GM21619 (cell line): ENCODE measurements at regions not wholly inside any gene's neighbourhood (a gene's known extent, or its start where the extent isn't known, plus 50 kb on each side); places are given as distances from the start of the nearest gene placed in this dataset.

Experiments used
- ATAC-seq: cut with Tn5 transposase; IDR thresholded peaks from one replicate; pipeline ENCODE4 v1.9.1; 2021; ENCODE audit not compliant: unreplicated experiment

- no peak for ATAC-seq
Measured at GRCh38 chr5:125574491-125575044, 828.1 kb upstream of the ZNF608 start.

- no peak for ATAC-seq
Measured at GRCh38 chr5:125575171-125575890, 828.9 kb upstream of the ZNF608 start.

- ATAC-seq = no peak
Measured at GRCh38 chr5:125575891-125576505, 829.6 kb upstream of the ZNF608 start.

GRCh38 chr5:125576822-125577221 is 830.4 kb upstream of the ZNF608 start:
- no peak for ATAC-seq

GRCh38 chr5:125578551-125578950 is 832.1 kb upstream of the ZNF608 start:
- ATAC-seq = no peak

- ATAC-seq = no peak
Measured at GRCh38 chr5:125579182-125579581, 832.7 kb upstream of the ZNF608 start.

- no peak for ATAC-seq
Measured at GRCh38 chr5:125581311-125581710, 834.9 kb upstream of the ZNF608 start.

GRCh38 chr5:125582352-125582751 is 835.9 kb upstream of the ZNF608 start:
- no peak for ATAC-seq

GRCh38 chr5:125583321-125584139 is 837.1 kb upstream of the ZNF608 start:
- ATAC-seq = no peak

GRCh38 chr5:125584140-125584520 is 837.7 kb upstream of the ZNF608 start:
- no peak for ATAC-seq

- no peak for ATAC-seq
Measured at GRCh38 chr5:125587631-125588030, 835.6 kb upstream of the GRAMD2B start.

- ATAC-seq = no peak
Measured at GRCh38 chr5:125592856-125593255, 830.4 kb upstream of the GRAMD2B start.

GRCh38 chr5:125595095-125595494 is 828.1 kb upstream of the GRAMD2B start:
- no peak for ATAC-seq

GRCh38 chr5:125595845-125596244 is 827.4 kb upstream of the GRAMD2B start:
- no peak for ATAC-seq

- no peak for ATAC-seq
Measured at GRCh38 chr5:125597338-125597737, 825.9 kb upstream of the GRAMD2B start.

GRCh38 chr5:125600559-125600958 is 822.6 kb upstream of the GRAMD2B start:
- ATAC-seq = no peak

- ATAC-seq = no peak
Measured at GRCh38 chr5:125602184-125602583, 821.0 kb upstream of the GRAMD2B start.

- ATAC-seq = no peak
Measured at GRCh38 chr5:125603321-125603720, 819.9 kb upstream of the GRAMD2B start.

GRCh38 chr5:125604104-125604503 is 819.1 kb upstream of the GRAMD2B start:
- ATAC-seq = no peak

- no peak for ATAC-seq
Measured at GRCh38 chr5:125607018-125607417, 816.2 kb upstream of the GRAMD2B start.

GRCh38 chr5:125609011-125609410 is 814.2 kb upstream of the GRAMD2B start:
- no peak for ATAC-seq

GRCh38 chr5:125610892-125611291 is 812.3 kb upstream of the GRAMD2B start:
- ATAC-seq = no peak
